ENCODE measurements at regions not wholly inside any gene's neighbourhood (a gene's known extent, or its start where the extent isn't known, plus 50 kb on each side); places are given as distances from the start of the nearest gene placed in this dataset.

DNA sequence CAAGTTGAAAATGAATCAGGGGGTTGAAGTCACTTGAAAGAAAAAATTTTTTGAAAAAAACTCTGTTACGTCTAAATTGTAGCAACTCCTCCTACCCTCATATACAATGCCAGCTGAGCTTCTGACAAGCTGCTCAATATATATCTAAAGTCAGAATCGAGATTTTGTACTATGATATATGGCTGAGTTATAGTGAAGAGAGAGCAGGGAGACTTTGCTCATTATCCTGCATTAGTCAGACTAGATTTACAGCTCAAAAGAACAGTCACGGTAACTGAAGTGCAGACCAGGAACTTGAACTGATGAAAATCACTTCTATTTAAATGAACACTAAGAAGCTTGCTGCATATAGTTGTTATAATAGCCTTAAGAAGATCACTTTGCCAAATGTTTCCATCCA is 153.1 kb downstream of the LACC1 start:
- FAIRE-seq (no peak), DNase-seq (peak; percentile 34 to 56)
- H3K4me3 ChIP-seq (ENCODE audit: low read depth in 1 of 3, low read length in 3 of 3) = no peak overlapping the region
- H3K36me3 ChIP-seq (ENCODE audit: control insufficient read depth in 3 of 3, insufficient read depth in 2 of 3, low read depth in 1 of 3, low read length in 3 of 3) = no peaks in the 10 kb centered on the region
- no peak overlapping the region for H3K27ac ChIP-seq (ENCODE audit: low read depth in 1 of 3, low read length in 2 of 3)
- WGBS, 3 donors = 41 to 56% (median 46%) methylated on average over 3 of the region's 3 CpGs
- no peaks in the 10 kb centered on the region for H3K4me1 ChIP-seq (ENCODE audit: control insufficient read depth in 3 of 3, insufficient read depth in 2 of 3, low read depth in 1 of 3, low read length in 2 of 3)
- H3K27me3 ChIP-seq (ENCODE audit: control insufficient read depth in 3 of 3, insufficient read depth in 3 of 3, low read length in 3 of 3) = no peaks in the 10 kb centered on the region
- H3K9me3 ChIP-seq (ENCODE audit: control insufficient read depth in 2 of 2, insufficient read depth in 1 of 2, low read depth in 1 of 2, low read length in 1 of 2) = peaks cover 0 to 2% of the 10 kb centered on the region in 2 donors

DNA sequence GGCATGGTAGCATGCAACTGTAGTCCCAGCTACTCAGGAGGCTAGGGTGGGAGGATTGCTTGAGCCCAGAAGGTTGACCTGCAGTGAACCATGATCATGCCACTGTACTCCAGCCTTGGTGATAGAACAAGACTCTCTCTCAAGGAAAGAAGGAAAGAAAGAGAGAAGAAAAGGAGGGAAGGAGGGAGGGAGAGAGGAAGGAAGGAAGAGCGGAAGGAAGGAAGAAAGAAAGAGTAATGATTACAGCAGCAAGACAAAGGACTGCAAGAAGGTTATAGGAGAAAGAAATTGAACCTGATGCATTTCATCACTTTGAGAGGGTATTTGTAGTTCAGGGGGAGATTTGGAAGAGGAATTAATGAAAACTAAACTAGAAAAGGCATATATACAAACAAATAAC is 155.7 kb downstream of the LACC1 start:
- no peaks in the 10 kb centered on the region for H3K36me3 ChIP-seq (ENCODE audit: control insufficient read depth in 3 of 3, insufficient read depth in 2 of 3, low read depth in 1 of 3, low read length in 3 of 3)
- H3K4me3 ChIP-seq (ENCODE audit: low read depth in 1 of 3, low read length in 3 of 3) = no peak overlapping the region
- FAIRE-seq (no peak), DNase-seq (no peak)
- H3K27me3 ChIP-seq (ENCODE audit: control insufficient read depth in 3 of 3, insufficient read depth in 3 of 3, low read length in 3 of 3) = no peaks in the 10 kb centered on the region
- WGBS, 3 donors = 93 to 97% (median 94%) methylated on average over 1 of the region's 1 CpG
- H3K27ac ChIP-seq (ENCODE audit: low read depth in 1 of 3, low read length in 2 of 3) = no peak overlapping the region
- peaks cover 0 to 2% of the 10 kb centered on the region in 2 donors for H3K9me3 ChIP-seq (ENCODE audit: control insufficient read depth in 2 of 2, insufficient read depth in 1 of 2, low read depth in 1 of 2, low read length in 1 of 2)
- H3K4me1 ChIP-seq (ENCODE audit: control insufficient read depth in 3 of 3, insufficient read depth in 2 of 3, low read depth in 1 of 3, low read length in 2 of 3) = no peaks in the 10 kb centered on the region

DNA sequence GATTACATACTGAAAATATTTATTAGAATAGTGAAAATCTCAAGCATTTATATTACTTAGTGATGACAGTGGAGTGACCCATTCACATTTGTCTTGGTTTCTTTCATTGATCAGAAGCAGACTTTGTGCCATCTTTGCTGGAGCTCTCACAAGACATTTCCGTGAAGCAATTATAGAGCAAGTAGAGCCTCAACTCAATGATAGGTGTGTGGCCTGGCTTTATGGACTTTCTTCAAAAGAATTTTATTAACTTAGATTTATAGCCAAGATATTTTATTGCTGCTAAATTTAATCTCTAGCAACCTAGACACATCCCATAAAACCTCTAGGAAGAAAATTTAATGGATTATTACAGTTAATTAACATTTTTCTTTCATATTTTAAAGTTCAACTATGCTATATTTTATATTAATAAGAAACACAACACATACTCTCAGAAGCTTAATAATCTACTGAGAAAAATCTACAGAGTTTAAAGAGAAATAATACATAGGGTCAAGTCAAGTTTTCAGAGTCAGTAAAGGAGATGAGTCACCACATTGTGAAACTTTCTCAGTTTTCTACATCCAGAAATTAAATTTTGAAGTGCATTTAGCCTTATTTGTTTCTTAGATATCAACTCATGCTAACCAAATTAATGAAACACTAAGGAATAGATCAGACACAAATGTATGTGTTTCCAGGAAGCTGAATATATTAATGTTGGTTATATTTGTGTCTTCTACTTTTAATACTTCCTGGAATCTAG is 160.5 kb downstream of the LACC1 start:
- H3K27ac ChIP-seq (ENCODE audit: low read depth in 1 of 3, low read length in 2 of 3) = peak overlapping the region in 1 of 3 donors; percentile 57
- peak; percentile 54 to 56 for DNase-seq
- WGBS, 3 donors = 7 to 62% (median 41%) methylated on average over 1 of the region's 1 CpG
- peak; percentile 49 for FAIRE-seq
- H3K4me3 ChIP-seq (ENCODE audit: low read depth in 1 of 3, low read length in 3 of 3) = no peak overlapping the region
- H3K4me1 ChIP-seq (ENCODE audit: control insufficient read depth in 3 of 3, insufficient read depth in 2 of 3, low read depth in 1 of 3, low read length in 2 of 3) = no peaks in the 10 kb centered on the region
- no peaks in the 10 kb centered on the region for H3K36me3 ChIP-seq (ENCODE audit: control insufficient read depth in 3 of 3, insufficient read depth in 2 of 3, low read depth in 1 of 3, low read length in 3 of 3)
- peaks cover 0 to 1% of the 10 kb centered on the region in 2 donors for H3K9me3 ChIP-seq (ENCODE audit: control insufficient read depth in 2 of 2, insufficient read depth in 1 of 2, low read depth in 1 of 2, low read length in 1 of 2)
- H3K27me3 ChIP-seq (ENCODE audit: control insufficient read depth in 3 of 3, insufficient read depth in 3 of 3, low read length in 3 of 3) = no peaks in the 10 kb centered on the region

DNA sequence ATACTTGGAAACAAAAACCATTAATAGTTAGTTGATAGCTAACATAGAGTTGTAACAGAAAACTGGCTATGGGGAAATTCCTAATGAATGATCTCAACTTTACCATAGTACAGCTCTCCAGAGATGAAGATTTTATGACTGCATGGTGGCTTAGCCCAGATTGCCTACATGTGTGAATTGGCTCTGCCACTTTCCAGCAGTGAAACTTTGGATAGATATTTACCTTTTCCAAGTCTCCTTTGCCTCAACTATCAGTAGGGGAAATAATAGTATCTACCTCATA is 161.1 kb downstream of the LACC1 start:
- Histone ChIP-seq H3K9me3 (ENCODE audit: control insufficient read depth in 2 of 2, insufficient read depth in 1 of 2, low read depth in 1 of 2, low read length in 1 of 2) (no peaks in the 10 kb centered on the region), H3K4me1 (ENCODE audit: control insufficient read depth in 3 of 3, insufficient read depth in 2 of 3, low read depth in 1 of 3, low read length in 2 of 3) (no peaks in the 10 kb centered on the region), H3K27ac (ENCODE audit: low read depth in 1 of 3, low read length in 2 of 3) (peak overlapping the region in 1 of 3 donors; percentile 57), H3K27me3 (ENCODE audit: control insufficient read depth in 3 of 3, insufficient read depth in 3 of 3, low read length in 3 of 3) (no peaks in the 10 kb centered on the region), H3K4me3 (ENCODE audit: low read depth in 1 of 3, low read length in 3 of 3) (no peak overlapping the region), H3K36me3 (ENCODE audit: control insufficient read depth in 3 of 3, insufficient read depth in 2 of 3, low read depth in 1 of 3, low read length in 3 of 3) (no peaks in the 10 kb centered on the region)
- no peak for DNase-seq
- FAIRE-seq = no peak

DNA sequence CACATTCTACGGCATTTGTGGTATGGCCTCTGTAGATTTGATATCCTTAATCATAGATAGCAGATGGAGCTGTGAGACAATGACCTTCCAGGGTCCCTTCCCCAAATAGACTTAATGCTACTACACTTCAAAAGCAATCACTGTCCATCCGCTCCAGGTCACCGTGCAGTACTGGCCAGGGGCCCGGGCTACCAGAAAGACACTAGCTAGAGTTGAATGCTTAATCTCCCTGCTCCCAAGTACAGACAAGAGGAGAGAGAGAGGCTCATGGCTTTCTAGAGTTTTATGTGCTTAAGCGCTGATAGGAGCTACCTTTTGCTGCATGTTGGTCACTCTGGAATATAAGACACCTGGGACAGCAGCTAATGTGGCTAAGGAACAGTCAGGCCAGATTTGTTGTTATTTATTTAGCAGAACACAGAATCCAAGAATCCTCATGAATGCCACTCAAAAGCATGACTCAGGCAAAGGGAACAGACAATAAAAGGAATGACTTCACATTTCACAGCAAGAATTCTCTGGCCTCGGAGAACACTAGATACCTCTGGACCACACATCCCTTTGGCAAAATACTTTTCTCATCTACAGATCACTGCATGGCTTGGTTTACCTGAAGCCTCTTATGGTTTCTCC is 165.0 kb downstream of the LACC1 start:
- WGBS, 3 donors = 91 to 97% (median 93%) methylated on average over 6 of the region's 6 CpGs
- no peaks in the 10 kb centered on the region for H3K27me3 ChIP-seq (ENCODE audit: control insufficient read depth in 3 of 3, insufficient read depth in 3 of 3, low read length in 3 of 3)
- no peak for FAIRE-seq
- no peaks in the 10 kb centered on the region for H3K9me3 ChIP-seq (ENCODE audit: control insufficient read depth in 2 of 2, insufficient read depth in 1 of 2, low read depth in 1 of 2, low read length in 1 of 2)
- no peaks in the 10 kb centered on the region for H3K4me1 ChIP-seq (ENCODE audit: control insufficient read depth in 3 of 3, insufficient read depth in 2 of 3, low read depth in 1 of 3, low read length in 2 of 3)
- no peaks in the 10 kb centered on the region for H3K36me3 ChIP-seq (ENCODE audit: control insufficient read depth in 3 of 3, insufficient read depth in 2 of 3, low read depth in 1 of 3, low read length in 3 of 3)
- H3K4me3 ChIP-seq (ENCODE audit: low read depth in 1 of 3, low read length in 3 of 3) = no peak overlapping the region
- no peak overlapping the region for H3K27ac ChIP-seq (ENCODE audit: low read depth in 1 of 3, low read length in 2 of 3)
- no peak for DNase-seq

DNA sequence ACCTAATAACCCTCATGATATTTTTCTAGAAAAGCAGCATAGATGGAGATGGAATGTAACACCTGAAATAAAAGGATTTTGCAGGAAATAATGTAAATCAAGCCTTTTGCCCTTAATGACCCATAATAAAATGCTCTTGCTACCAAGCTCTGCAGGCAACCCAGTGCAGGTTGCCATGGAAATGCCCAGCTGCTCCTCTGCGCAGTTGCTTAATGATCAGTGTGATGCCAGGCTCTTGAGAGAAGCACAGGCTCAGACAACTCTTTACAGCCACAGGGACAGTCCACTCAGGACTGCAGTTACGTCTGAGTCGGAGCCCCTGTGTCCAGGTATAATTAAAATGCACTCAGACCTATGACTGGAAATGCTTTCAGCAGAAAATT is 165.5 kb downstream of the LACC1 start:
- Histone ChIP-seq H3K27ac (ENCODE audit: low read depth in 1 of 3, low read length in 2 of 3) (no peak overlapping the region), H3K9me3 (ENCODE audit: control insufficient read depth in 2 of 2, insufficient read depth in 1 of 2, low read depth in 1 of 2, low read length in 1 of 2) (no peaks in the 10 kb centered on the region), H3K27me3 (ENCODE audit: control insufficient read depth in 3 of 3, insufficient read depth in 3 of 3, low read length in 3 of 3) (no peaks in the 10 kb centered on the region), H3K4me1 (ENCODE audit: control insufficient read depth in 3 of 3, insufficient read depth in 2 of 3, low read depth in 1 of 3, low read length in 2 of 3) (no peaks in the 10 kb centered on the region), H3K4me3 (ENCODE audit: low read depth in 1 of 3, low read length in 3 of 3) (no peak overlapping the region), H3K36me3 (ENCODE audit: control insufficient read depth in 3 of 3, insufficient read depth in 2 of 3, low read depth in 1 of 3, low read length in 3 of 3) (no peaks in the 10 kb centered on the region)
- WGBS, 3 donors = 86 to 94% (median 90%) methylated on average over 3 of the region's 3 CpGs
- FAIRE-seq (no peak), DNase-seq (no peak)

DNA sequence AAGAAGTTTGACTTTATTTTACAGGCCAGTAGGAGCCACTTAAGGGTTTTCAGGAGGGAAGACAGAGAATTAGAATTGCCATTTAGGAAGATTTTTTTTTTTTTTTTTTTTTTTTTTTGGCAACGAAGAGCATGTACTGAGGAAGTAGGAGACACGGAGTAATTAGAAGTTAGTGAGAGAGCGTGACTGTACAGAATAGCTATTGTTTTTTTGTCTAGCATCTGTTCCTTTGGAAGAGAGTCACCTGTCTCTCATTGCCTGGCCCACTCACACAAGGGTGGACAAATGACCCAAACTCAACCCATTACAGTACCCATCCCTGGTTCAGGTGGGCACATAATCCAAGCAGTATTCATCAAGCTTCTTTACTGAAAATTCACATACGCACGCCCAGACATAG is 166.7 kb downstream of the LACC1 start:
- H3K9me3 ChIP-seq (ENCODE audit: control insufficient read depth in 2 of 2, insufficient read depth in 1 of 2, low read depth in 1 of 2, low read length in 1 of 2) = no peaks in the 10 kb centered on the region
- no peak overlapping the region for H3K27ac ChIP-seq (ENCODE audit: low read depth in 1 of 3, low read length in 2 of 3)
- H3K4me3 ChIP-seq (ENCODE audit: low read depth in 1 of 3, low read length in 3 of 3) = no peak overlapping the region
- peaks cover 0 to 6% (median 0%) of the 10 kb centered on the region in 3 donors for H3K4me1 ChIP-seq (ENCODE audit: control insufficient read depth in 3 of 3, insufficient read depth in 2 of 3, low read depth in 1 of 3, low read length in 2 of 3)
- DNase-seq (no peak), FAIRE-seq (no peak)
- H3K36me3 ChIP-seq (ENCODE audit: control insufficient read depth in 3 of 3, insufficient read depth in 2 of 3, low read depth in 1 of 3, low read length in 3 of 3) = no peaks in the 10 kb centered on the region
- H3K27me3 ChIP-seq (ENCODE audit: control insufficient read depth in 3 of 3, insufficient read depth in 3 of 3, low read length in 3 of 3) = no peaks in the 10 kb centered on the region
- 82 to 86% (median 85%) methylated on average over 5 of the region's 5 CpGs for WGBS, 3 donors

DNA sequence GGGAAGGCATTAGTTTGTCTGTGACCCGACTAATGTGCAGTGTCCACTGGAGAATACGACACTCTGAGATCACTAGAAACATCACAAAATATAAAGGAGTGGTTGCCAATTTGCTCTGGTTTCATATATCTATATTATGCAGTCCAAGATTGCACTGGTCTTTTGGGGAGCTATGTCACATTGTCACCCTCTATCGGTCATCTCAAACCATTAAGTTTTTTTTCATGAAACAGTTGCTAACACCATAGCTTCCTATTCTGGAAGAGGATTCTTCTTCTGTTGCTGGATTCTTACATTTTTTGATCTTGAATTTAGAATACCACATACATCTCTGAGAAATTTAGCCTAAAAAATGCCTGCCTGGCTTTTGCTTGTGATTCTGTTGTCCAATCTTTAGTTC is 168.6 kb downstream of the LACC1 start:
- Histone ChIP-seq H3K36me3 (ENCODE audit: control insufficient read depth in 3 of 3, insufficient read depth in 2 of 3, low read depth in 1 of 3, low read length in 3 of 3) (no peaks in the 10 kb centered on the region), H3K4me1 (ENCODE audit: control insufficient read depth in 3 of 3, insufficient read depth in 2 of 3, low read depth in 1 of 3, low read length in 2 of 3) (peaks cover 0 to 6% (median 0%) of the 10 kb centered on the region in 3 donors), H3K4me3 (ENCODE audit: low read depth in 1 of 3, low read length in 3 of 3) (no peak overlapping the region), H3K9me3 (ENCODE audit: control insufficient read depth in 2 of 2, insufficient read depth in 1 of 2, low read depth in 1 of 2, low read length in 1 of 2) (no peaks in the 10 kb centered on the region), H3K27me3 (ENCODE audit: control insufficient read depth in 3 of 3, insufficient read depth in 3 of 3, low read length in 3 of 3) (no peaks in the 10 kb centered on the region), H3K27ac (ENCODE audit: low read depth in 1 of 3, low read length in 2 of 3) (no peak overlapping the region)
- WGBS, 3 donors = 58 to 90% (median 73%) methylated on average over 3 of the region's 3 CpGs
- DNase-seq = peak in 1 of 2 donors; percentile 43
- no peak for FAIRE-seq
